Stimulated activated CD8-positive, alpha-beta memory T cell treated with anti-CD3 and anti-CD28 coated beads, Interleukin-15, amount 100 ng/mL, for 4 hours (primary cell): ENCODE measurements at regions not wholly inside any gene's neighbourhood (a gene's known extent, or its start where the extent isn't known, plus 50 kb on each side); places are given as distances from the start of the nearest gene placed in this dataset.
"Not testable (repeated sequence)": the region's sequence is repeated elsewhere in the genome, so short reads cannot be mapped to it uniquely, and the experiment has no call there.

Source experiments
- DNase-seq, 2 donors: peaks; one replicate each; pipeline ENCODE4 v3.0.0-alpha.2; 2020; ENCODE audit warnings: low read depth in 2 of 2

- not testable (repeated sequence) for DNase-seq
Observed at GRCh38 chr9:40906879-40907278, 221.6 kb downstream of the FOXD4L6 start.

- not testable (repeated sequence) for DNase-seq
Observed at GRCh38 chr9:40892315-40892714, 236.2 kb downstream of the FOXD4L6 start.

DNA sequence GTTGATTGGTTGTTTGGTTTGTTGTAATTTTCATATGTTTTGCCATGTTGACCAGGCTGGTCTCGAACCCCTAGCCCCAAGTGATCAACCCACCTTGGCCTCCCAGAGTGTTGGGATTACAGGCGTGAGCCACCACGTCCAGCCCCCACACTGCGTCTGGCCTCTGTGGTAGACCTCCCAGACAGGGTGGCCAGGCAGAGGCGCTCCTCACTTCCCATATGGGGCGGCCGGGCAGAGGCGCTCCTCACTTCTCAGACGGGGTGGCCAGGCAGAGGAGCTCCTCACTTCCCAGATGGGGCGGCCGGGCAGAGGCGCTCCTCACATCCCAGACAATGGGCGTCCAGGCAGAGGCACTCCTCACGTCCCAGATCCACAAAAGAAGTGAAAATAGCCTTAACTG lies 242.6 kb downstream of the FOXD4L6 start:
- not testable (repeated sequence) for DNase-seq

DNA sequence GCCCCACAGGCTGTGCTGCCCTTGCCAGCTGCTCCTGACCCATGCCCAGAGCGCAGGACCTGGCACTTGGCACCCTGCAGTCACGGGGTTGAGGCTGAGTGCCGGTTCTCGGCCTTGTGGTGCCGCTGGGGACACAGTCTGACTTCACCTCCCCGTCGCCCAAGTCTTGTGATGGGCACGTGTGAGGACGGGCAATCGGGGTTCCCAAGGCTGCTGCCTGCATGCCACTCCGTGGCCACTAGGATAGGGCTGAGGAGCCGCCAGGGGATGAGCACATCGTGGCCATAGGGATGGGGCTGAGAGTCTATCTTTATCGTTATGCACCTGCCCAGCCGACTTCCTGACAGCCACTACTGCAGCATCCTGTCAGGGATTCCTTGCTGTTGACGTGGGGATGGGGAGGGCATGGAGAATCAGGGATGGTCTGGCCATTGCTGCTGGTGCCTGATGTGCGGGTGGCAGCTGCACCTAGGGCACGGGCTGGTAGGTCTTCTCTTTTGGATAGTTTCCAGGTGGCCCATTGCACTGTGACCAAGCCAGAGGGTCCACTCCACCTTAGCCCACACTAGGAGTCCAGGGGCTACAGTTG lies 243.5 kb downstream of the FOXD4L6 start:
- not testable (repeated sequence) for DNase-seq

DNA sequence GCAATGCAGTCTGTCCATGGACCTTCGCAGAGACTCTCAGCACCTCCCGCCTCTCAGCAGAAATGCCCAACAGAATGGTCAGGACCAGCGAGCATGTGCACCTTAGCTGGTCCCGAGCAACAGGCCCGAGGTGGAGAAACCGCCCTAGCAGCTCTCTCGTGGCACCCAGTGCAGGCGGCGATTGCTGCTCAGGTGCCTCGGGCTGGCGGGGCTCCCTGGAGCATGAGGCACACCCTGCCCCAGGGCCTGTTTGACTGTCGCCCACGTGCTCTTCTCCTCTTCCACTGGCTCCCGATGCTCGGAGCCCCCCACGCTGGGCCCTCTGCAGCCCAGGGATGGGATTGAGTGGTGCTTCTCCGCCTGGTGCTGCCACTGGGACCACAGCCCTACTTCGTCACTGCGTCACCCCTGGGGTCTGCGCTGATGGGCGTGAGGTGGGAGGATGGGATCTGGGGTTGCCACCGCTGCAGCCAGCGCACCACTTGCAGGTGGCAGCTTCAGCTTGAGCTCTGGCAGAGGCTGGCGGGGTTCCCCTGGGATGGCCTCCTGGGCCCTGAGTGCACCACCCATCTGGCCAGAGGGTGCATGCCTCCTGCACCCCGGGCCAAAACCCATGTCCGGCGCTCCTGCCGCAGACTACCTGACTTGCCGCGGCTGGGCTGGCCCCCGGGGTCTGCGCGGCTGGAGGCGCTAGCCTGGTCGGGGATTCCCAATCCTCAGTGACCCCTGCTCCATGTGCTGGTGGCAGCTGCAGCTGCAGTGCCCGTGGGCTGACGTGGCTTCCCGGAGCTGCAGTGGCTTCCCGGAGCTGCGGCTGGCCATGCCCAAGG lies 244.2 kb downstream of the FOXD4L6 start:
- no peak for DNase-seq

GRCh38 chr9:40883423-40884071 lies 244.9 kb downstream of the FOXD4L6 start:
- DNase-seq: not testable (repeated sequence)

GRCh38 chr9:40873753-40874295 lies 254.7 kb downstream of the FOXD4L6 start:
- DNase-seq: not testable (repeated sequence)

- DNase-seq: not testable (repeated sequence)
Observed at GRCh38 chr9:40868437-40868836, 260.0 kb downstream of the FOXD4L6 start.
